ENCODE measurements at regions not wholly inside any gene's neighbourhood (a gene's known extent, or its start where the extent isn't known, plus 50 kb on each side); places are given as distances from the start of the nearest gene placed in this dataset.

DNA sequence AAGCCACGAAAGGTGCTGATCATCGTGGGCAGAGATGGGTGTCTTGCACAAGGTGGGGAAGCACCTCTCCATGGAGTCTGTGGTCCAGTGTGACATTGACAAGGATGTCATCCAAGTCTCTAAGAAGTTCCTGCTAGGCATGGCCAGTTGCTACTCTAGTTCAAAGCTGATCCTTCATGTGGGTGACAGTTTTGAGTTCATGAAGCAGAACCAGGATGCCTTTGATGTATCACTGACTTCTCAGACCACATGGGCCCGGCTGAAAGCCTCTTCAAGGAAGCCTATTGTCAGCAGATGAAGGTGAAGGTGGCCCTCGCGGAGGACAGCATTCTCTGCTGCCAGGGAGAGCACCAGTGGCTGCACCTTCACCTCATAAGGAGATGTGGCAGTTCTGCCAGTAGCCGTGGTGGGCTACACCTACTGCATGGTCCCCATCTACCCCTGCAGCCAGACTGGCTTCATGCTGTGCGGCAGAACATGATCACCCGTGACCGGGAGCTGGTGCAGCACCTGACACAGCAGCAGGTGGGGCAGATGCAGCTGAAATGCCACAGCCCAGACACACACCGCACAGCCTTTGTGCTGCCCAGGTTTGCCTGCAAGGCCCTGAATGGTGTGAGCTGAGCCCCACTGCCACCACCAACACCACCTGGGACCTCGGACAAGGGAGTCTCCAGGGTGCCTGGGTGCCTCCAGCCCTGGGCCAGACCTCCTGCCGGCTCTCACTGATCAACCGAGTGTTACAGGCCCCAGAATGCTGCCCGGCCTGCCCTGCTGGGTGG, 75.0 kb upstream of the SULF2 start:
- no peak for TF ChIP-seq CREB1 (IDR thresholded peaks at IDR 0.05; ENCODE audit: low read depth)
- TF ChIP-seq PAX8 (IDR thresholded peaks at IDR 0.05), result no peak
- TF ChIP-seq SUZ12 (IDR thresholded peaks at IDR 0.05; ENCODE audit: unreplicated experiment), result no peak
- TF ChIP-seq USF1 (IDR thresholded peaks at IDR 0.05; ENCODE audit: borderline replicate concordance, extremely low read length, insufficient read depth, low read depth, low read length), result no peak
- TF ChIP-seq MAX (IDR thresholded peaks at IDR 0.05; ENCODE audit: low read depth, low read length), result no peak
- TF ChIP-seq CTCF (IDR thresholded peaks at IDR 0.05 in 2 of 3, conservative IDR thresholded peaks at IDR 0.05 in 1 of 3; ENCODE audit: control insufficient read depth in 2 of 3, extremely low read depth in 1 of 3, insufficient read depth in 1 of 3, low read depth in 3 of 3, low read length in 3 of 3), result no peak
- TF ChIP-seq NR2C2 (IDR thresholded peaks at IDR 0.05; ENCODE audit: borderline replicate concordance, control insufficient read depth, insufficient read length, low read depth), result no peak
- no peak for TF ChIP-seq EZH2 (IDR thresholded peaks at IDR 0.05; ENCODE audit: borderline replicate concordance, control insufficient read depth, low read depth, low read length)
